ENCODE measurements at regions not wholly inside any gene's neighbourhood (a gene's known extent, or its start where the extent isn't known, plus 50 kb on each side); places are given as distances from the start of the nearest gene placed in this dataset.
"Not testable (repeated sequence)": the region's sequence is repeated elsewhere in the genome, so short reads cannot be mapped to it uniquely, and the experiment has no call there.

DNA sequence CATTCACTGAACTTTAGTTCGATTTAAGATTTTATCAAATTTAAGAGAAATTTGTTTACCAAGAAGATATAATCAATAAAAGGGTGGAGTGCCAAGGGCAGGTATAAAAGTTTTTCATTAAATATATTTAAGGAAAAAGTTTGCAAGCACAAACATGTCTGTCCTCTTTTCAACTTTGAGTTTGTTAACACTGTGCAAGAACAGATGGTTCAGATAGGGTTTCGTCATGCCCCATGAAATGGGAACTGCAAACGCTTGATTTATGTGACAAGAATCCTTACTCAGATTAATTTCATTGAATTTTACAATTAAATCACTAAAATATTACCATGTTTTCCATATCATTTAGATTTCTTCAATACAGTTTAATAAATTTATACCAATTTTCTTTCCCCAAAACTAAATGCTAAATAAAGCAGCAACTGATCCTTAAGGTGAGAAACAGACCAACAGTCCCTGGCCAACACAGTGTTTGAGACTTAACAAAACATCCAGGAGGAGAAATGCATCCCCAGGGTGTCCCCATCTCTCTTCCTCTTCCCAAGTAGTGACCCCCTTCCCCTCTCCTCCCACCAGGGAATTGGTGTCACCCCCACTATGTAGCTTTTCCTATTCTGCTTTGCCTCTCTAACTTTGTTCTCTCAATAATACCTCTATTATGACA is 292.9 kb downstream of the LTN1 start:
- Histone ChIP-seq H3K27me3 (no peaks in the 10 kb centered on the region), H3K4me1 (no peaks in the 10 kb centered on the region; the same call in 1 of the 2 replicates), H3K36me3 (no peaks in the 10 kb centered on the region), H3K27ac (no peak overlapping the region), H3K9me3 (replicated peaks) (no peaks in the 10 kb centered on the region), H3K4me3 (no peak overlapping the region)
- DNase-seq: peak in 1 of 2 experiments; percentile 9

DNA sequence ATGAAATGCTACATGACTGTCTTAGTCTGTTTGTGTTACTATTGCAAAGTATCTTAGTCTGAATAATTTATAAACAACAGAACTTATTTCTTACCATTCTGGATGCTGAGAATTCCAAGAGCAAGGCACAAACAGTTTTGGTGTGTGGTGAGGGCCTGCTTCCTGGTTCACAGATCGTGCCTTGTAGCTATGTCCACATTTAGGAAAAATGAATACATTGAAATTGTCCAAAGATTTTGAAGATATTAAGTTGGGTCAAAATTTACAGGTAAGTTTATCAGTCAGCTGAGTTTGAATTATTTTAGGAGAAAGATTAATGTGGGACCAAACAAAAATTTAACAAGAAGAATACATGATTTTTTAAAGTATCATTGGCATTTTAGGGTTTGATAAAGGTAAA is 293.5 kb downstream of the LTN1 start:
- H3K4me3 ChIP-seq: no peak overlapping the region
- no peaks in the 10 kb centered on the region for H3K27me3 ChIP-seq
- H3K4me1 ChIP-seq: no peaks in the 10 kb centered on the region; the same call in 1 of the 2 replicates
- DNase-seq: no peak
- H3K9me3 ChIP-seq (replicated peaks): no peaks in the 10 kb centered on the region
- no peaks in the 10 kb centered on the region for H3K36me3 ChIP-seq
- no peak overlapping the region for H3K27ac ChIP-seq

DNA sequence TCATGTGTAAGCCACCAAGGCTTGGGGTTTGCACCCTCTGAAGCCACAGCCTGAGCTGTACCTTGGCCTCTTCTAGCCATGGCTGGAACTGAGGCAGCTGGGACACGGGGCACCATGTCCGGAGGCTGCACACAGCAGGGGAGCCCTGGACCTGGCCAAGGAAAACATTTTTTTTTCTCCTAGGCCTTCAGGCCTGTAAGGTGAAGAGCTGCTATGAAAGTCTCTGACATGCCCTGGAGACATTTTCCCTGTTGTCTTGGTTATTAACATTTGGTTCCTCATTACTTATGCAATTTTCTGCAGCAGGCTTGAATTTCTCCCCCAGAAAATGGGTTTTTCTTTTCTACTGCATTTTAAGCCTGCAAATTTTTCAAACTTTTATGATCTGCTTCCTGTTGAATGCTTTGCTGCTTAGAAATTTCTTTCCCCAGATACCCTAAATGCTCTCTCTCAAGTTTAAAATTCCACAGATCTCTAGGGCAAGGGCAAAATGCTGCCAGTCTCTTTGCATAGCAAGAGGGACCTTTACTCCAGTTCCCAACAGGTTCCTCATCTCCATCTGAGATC is 295.8 kb downstream of the LTN1 start:
- Histone ChIP-seq H3K4me3 (no peak overlapping the region), H3K36me3 (no peaks in the 10 kb centered on the region), H3K27me3 (no peaks in the 10 kb centered on the region), H3K9me3 (replicated peaks) (no peaks in the 10 kb centered on the region), H3K27ac (no peak overlapping the region), H3K4me1 (peaks cover 4% of the 10 kb centered on the region)
- DNase-seq: no peak

DNA sequence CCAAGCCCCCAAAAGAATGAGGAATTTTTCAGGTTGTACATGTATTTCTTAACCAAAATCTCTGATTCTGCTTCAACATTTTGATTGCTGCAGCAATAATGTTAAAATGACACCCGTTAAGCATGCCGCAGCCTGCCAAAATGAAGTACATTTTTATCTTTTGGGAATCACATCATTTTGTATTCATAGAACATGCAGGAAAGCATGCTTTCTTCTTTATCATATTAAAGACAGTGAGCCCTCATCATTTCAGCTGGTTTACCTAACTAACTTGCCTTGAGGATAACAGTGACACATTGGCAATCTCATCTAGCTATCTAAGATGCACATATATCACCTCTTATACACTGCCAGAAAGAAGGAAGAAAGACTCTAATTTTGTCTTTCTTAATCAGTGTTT is 299.2 kb downstream of the LTN1 start:
- H3K9me3 ChIP-seq (replicated peaks): no peaks in the 10 kb centered on the region
- H3K4me3 ChIP-seq: no peak overlapping the region
- no peaks in the 10 kb centered on the region for H3K27me3 ChIP-seq
- no peaks in the 10 kb centered on the region for H3K36me3 ChIP-seq
- no peak for DNase-seq
- H3K27ac ChIP-seq: peak overlapping the region; percentile 23
- H3K4me1 ChIP-seq: peaks cover 4% of the 10 kb centered on the region

DNA sequence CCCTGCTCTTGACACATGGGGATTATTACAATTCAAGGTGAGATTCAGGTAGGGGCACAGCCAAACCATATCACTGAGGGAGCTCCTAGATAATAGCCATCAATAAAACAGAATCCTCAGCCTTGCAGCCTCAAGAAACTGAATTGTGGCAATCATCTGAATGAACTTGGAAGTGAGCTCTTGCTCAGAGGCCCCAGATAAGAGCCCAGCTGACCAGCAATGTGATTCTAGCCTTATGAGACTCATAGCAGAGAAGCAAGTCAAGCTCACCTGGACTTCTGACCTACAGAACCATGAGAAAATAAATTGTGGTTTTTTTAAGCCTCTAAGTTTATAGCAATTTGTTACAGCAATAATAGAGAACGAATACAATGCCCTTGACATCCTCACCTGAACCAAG is 302.5 kb downstream of the LTN1 start:
- no peaks in the 10 kb centered on the region for H3K36me3 ChIP-seq
- no peak for DNase-seq
- no peak overlapping the region for H3K27ac ChIP-seq
- no peak overlapping the region for H3K4me3 ChIP-seq
- no peaks in the 10 kb centered on the region for H3K27me3 ChIP-seq
- peaks cover 4% of the 10 kb centered on the region for H3K4me1 ChIP-seq
- no peaks in the 10 kb centered on the region for H3K9me3 ChIP-seq (replicated peaks)

DNA sequence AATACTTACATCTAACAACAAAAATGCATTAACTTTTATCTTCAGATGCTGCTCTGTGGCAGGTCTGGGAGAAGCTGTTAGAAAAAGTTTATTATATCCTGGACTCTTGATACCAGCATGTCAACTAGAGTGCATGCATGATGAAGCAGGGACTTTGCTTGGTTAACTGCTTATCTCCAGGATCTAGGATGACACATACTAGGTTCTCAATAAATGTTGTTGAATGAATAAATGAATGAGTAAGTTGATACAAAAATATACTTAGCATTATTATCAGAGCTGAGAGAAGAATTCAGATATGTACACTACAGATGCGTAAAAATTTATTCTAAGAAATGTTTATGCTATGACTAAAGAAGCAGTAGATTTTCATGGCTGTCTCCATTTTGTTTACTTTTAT is 304.3 kb downstream of the LTN1 start:
- Histone ChIP-seq H3K4me1 (peaks cover 4% of the 10 kb centered on the region), H3K4me3 (no peak overlapping the region), H3K27ac (no peak overlapping the region), H3K27me3 (no peaks in the 10 kb centered on the region), H3K36me3 (no peaks in the 10 kb centered on the region), H3K9me3 (replicated peaks) (no peaks in the 10 kb centered on the region)
- DNase-seq: no peak

DNA sequence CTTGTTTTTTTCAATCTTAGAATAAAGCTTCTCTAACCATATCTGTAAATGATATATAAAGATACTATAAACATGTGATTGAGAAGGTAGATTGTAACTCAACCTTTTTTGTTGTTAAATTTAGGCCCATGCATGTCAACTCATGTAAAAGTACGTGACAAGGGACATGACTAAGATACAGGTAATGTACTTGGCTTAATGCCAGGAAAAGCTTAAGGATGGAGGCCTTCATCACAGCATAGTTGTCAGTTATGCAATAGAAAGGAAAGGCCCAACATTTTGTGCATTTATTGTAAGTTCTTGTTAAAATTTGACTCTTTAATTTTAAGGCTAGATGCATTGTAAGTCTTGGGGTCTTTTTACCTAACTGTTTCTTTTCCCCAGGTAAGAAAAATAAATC is 305.1 kb downstream of the LTN1 start:
- DNase-seq: no peak
- Histone ChIP-seq H3K4me1 (no peaks in the 10 kb centered on the region; the same call in none of the 2 replicates), H3K36me3 (no peaks in the 10 kb centered on the region), H3K27ac (no peak overlapping the region), H3K27me3 (no peaks in the 10 kb centered on the region), H3K4me3 (no peak overlapping the region), H3K9me3 (replicated peaks) (no peaks in the 10 kb centered on the region)

DNA sequence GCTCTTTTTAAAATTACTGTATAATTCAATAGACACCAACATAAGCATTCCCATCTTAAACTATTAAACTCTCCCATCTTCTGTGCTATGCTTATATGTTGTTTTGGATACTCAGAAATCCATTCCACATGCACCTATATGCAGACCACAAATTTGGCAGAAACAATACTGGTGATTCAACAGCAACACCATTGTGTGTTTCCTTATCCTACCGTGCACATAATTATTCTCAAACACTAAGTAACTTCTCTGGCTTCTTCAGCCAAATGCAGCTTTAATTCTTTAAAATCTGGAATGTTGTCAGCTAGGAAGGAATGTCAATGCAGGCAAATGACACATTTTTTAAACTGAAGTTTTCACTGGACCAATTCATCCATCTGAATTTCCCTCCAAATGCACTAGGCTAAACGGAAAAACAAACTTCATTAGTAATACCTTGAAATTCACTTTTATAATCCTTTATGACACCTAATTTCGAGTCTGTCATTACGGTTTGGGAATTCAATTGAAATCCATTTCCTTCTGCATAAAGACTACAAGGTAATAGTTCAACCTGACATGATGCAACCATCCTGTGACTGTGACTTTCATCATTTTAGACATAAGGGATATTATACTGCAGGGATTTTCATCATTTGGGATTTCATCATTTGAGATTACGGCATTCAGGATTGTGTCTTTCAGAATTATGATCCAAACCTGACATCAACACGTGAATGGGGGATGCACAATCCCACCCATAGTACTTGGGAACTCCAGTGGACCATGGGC is 308.5 kb downstream of the LTN1 start:
- Histone ChIP-seq H3K27me3 (no peaks in the 10 kb centered on the region), H3K4me3 (no peak overlapping the region), H3K27ac (no peak overlapping the region), H3K9me3 (replicated peaks) (no peaks in the 10 kb centered on the region), H3K4me1 (no peaks in the 10 kb centered on the region), H3K36me3 (no peaks in the 10 kb centered on the region)
- DNase-seq: no peak

DNA sequence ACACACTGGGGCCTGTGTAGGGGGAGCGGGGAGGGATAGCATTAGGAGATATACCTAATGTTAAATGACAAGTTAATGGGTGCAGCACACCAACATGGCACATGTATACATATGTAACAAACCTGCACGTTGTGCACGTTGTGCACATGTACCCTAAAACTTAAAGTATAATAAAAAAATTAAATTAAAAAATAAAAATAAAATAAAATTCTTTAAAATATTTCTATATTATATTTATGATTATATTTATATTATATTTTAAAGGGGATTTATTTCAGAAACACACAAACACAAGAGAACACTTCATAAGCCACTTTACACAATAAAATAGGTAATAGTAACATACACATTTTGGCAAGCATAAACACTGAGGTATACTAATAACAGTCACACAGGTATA is 309.8 kb downstream of the LTN1 start:
- not testable (repeated sequence) for H3K4me3 ChIP-seq; DNase-seq; H3K4me1 ChIP-seq; H3K9me3 ChIP-seq (replicated peaks); H3K27ac ChIP-seq; H3K27me3 ChIP-seq; H3K36me3 ChIP-seq

DNA sequence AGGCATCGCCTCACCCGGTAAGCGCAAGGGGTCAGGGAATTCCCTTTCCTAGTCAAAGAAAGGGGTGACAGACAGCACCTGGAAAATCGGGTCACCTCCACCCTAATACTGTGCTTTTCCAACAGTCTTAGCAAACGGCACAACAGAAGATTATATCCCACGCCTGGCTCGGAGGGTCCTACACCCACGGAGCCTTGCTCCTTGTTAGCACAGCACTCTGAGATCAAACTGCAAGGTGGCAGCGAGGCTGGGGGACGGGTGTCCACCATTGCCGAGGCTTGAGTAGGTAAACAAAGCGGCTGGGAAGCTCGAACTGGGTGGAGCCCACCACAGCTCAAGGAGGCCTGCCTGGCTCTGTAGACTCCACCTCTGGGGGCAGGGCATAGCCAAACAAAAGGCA is 315.6 kb downstream of the LTN1 start:
- not testable (repeated sequence) for H3K27ac ChIP-seq; H3K36me3 ChIP-seq; H3K4me3 ChIP-seq; H3K4me1 ChIP-seq; DNase-seq; H3K9me3 ChIP-seq (replicated peaks); H3K27me3 ChIP-seq

DNA sequence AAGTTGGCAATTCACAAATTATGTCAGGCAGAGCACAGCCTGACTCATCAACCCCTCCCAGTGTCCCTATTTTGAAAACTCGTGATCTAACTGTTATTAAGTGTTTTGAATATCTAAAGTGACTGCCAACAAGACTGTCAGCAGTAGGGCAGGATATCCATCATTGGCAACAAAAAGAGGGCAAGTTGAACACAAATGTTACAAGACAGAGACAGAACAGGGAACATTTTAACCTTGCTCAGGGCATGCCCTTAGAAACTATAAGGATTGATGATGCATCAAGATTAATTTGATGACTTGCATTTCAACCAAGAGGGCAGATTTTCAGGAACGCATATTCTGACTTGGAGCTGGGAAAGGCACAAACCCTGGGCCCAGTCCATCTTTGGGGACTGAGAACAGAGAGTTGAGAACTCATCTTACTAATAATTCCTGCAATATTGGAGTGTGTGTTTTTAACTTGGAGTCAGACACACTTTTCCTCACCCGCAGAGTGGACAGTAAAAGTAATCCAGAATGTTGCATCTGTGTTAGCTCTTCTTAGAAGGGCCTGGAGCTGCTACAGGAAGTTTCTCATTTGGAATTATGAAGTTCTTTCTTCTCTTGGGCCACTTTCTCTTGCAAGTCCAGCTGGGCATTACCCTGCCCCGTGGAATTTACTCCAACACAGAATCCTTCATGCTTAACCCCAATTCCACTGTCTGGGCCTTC is 317.2 kb downstream of the LTN1 start:
- H3K27ac ChIP-seq: no peak overlapping the region
- H3K4me3 ChIP-seq: no peak overlapping the region
- no peak for DNase-seq
- no peaks in the 10 kb centered on the region for H3K4me1 ChIP-seq
- no peaks in the 10 kb centered on the region for H3K36me3 ChIP-seq
- no peaks in the 10 kb centered on the region for H3K27me3 ChIP-seq
- 0 out of 2 replicates have a peak, but pooled peaks cover 3% of the 10 kb centered on the region for H3K9me3 ChIP-seq (replicated peaks)

DNA sequence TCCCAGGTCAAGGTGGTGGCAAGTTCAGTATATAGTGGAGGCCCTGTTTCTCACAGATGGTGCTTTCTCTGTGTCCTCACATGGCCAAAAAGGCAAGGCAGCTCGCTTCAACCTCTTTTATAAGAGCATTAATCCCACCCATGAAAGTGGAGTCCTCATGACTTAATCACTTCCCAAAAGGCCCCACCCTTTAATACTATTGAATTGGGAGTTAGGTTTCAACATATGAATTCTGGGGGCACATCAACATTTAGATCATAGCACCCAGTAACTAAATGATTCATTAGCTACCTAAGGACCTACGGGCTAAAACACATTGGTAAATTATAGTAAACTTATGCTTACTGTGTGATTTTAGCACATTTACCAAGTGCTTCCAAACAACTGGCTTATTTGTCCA is 317.9 kb downstream of the LTN1 start:
- DNase-seq: no peak
- Histone ChIP-seq H3K36me3 (no peaks in the 10 kb centered on the region), H3K27me3 (no peaks in the 10 kb centered on the region), H3K4me1 (no peaks in the 10 kb centered on the region), H3K9me3 (replicated peaks) (0 out of 2 replicates have a peak, but pooled peaks cover 3% of the 10 kb centered on the region), H3K4me3 (no peak overlapping the region), H3K27ac (no peak overlapping the region)

DNA sequence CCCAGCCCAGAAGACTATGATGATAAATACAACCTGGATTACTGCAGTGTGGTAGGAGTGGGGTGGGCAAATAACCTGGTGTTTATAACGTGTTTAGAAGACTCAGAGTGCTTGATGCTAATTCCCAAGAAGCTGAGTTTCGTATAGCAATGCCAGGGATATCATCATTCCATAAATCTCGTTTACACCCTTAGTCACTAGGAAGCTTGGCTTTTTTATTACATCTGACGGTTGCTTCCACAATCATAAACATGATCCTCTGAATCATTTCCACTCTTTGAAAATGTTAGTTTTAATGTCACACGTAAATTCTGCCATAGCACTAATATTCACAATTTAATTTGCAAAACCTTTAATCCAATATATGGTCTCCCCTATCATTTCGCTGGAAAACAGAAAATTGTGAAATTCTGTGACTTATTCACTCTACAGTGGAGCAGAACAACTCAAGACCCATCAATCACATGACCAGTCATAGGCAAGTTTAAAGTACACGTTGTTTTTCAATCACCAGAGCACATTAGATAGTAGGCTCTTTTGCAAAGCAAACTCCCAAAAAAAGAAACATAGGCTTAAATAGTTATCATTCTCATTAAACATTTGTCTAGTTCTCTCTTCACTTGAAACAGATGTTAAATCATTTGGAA is 321.0 kb downstream of the LTN1 start:
- Histone ChIP-seq H3K4me1 (no peaks in the 10 kb centered on the region), H3K9me3 (replicated peaks) (no peaks in the 10 kb centered on the region), H3K27ac (no peak overlapping the region), H3K27me3 (no peaks in the 10 kb centered on the region), H3K36me3 (no peaks in the 10 kb centered on the region), H3K4me3 (no peak overlapping the region)
- DNase-seq: no peak

DNA sequence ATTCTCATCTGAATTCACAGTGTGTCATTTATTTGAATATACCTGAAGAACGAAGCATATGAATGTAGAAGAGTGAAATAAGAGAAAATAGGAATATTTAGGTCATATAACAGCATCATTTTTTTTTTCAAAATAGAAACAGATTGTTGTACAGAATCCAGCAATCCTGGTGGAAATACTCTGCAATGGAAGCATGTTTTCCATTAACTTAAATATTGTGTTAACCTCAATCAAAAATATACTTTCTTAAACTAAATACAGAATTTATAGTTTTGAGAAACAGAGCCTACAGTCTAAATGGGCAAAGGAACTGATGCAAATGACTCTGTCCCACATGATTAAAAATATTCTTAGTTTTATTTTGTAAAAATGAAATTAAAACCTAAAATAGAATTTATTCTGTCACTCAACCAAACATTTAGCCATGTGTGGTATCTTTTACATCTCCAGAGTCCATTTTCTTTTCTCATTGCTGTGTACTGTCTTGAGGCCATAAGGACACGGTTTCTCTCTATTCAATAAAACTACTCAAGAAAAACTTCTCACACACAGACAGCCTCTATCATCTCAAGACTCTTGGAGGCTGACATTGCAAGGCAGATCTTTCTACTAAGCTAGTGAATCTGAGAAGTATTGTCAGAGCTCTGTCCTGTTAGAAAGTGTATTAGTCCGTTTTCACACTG is 322.6 kb downstream of the LTN1 start:
- Histone ChIP-seq H3K4me3 (no peak overlapping the region), H3K4me1 (no peaks in the 10 kb centered on the region), H3K27me3 (no peaks in the 10 kb centered on the region), H3K36me3 (no peaks in the 10 kb centered on the region), H3K27ac (no peak overlapping the region), H3K9me3 (replicated peaks) (peaks cover 3% of the 10 kb centered on the region; the same call in 1 of the 2 replicates)
- DNase-seq: no peak
